ENCODE measurements at regions not wholly inside any gene's neighbourhood (a gene's known extent, or its start where the extent isn't known, plus 50 kb on each side); places are given as distances from the start of the nearest gene placed in this dataset.
"Not testable (repeated sequence)": the region's sequence is repeated elsewhere in the genome, so short reads cannot be mapped to it uniquely, and the experiment has no call there.

- H3K27me3 ChIP-seq = no peaks in the 10 kb centered on the region
- no peak overlapping the region for H3K4me3 ChIP-seq
- no peaks in the 10 kb centered on the region for H3K4me1 ChIP-seq
- DNase-seq = no peak
- no peaks in the 10 kb centered on the region for H3K9me3 ChIP-seq
- no peaks in the 10 kb centered on the region for H3K36me3 ChIP-seq
- H3K27ac ChIP-seq = no peak overlapping the region
- TF ChIP-seq, protein P1, sequence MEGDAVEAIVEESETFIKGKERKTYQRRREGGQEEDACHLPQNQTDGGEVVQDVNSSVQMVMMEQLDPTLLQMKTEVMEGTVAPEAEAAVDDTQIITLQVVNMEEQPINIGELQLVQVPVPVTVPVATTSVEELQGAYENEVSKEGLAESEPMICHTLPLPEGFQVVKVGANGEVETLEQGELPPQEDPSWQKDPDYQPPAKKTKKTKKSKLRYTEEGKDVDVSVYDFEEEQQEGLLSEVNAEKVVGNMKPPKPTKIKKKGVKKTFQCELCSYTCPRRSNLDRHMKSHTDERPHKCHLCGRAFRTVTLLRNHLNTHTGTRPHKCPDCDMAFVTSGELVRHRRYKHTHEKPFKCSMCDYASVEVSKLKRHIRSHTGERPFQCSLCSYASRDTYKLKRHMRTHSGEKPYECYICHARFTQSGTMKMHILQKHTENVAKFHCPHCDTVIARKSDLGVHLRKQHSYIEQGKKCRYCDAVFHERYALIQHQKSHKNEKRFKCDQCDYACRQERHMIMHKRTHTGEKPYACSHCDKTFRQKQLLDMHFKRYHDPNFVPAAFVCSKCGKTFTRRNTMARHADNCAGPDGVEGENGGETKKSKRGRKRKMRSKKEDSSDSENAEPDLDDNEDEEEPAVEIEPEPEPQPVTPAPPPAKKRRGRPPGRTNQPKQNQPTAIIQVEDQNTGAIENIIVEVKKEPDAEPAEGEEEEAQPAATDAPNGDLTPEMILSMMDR (IDR thresholded peaks at IDR 0.05) = no peak
- TF ChIP-seq POLR2A (IDR thresholded peaks at IDR 0.05) = no peak
Observed at GRCh38 chr12:89827592-89827991, 119.0 kb upstream of the ATP2B1 start.

DNA sequence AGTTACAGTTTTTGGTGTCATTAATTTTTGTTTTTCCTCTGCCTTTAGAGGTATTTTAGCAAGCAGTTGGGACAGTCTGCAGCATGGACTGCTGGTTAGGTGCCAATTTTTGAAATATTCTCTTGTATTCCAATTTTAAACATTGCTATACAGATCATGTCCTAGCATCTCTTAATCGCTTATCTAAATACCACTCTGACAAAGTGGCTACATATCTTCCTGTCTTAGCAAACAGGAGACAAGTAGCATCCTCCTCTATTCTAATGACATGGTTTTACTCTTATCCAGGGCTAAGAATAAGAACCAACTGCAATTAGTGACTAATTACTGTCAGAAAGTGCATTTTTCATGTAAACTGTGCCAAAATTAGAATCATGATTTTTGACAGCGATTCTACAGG, 117.8 kb upstream of the ATP2B1 start:
- Histone ChIP-seq H3K4me1 (no peaks in the 10 kb centered on the region), H3K4me3 (no peak overlapping the region), H3K27me3 (no peaks in the 10 kb centered on the region), H3K27ac (no peak overlapping the region), H3K9me3 (no peaks in the 10 kb centered on the region), H3K36me3 (no peaks in the 10 kb centered on the region)
- TF ChIP-seq POLR2A (IDR thresholded peaks at IDR 0.05) = no peak
- TF ChIP-seq, protein P1 (IDR thresholded peaks at IDR 0.05) = no peak
- DNase-seq = no peak

GRCh38 chr12:89825591-89826449, 117.2 kb upstream of the ATP2B1 start:
- H3K27ac ChIP-seq = no peak overlapping the region
- H3K36me3 ChIP-seq = no peaks in the 10 kb centered on the region
- H3K4me1 ChIP-seq = no peaks in the 10 kb centered on the region
- H3K4me3 ChIP-seq = no peak overlapping the region
- no peaks in the 10 kb centered on the region for H3K9me3 ChIP-seq
- no peaks in the 10 kb centered on the region for H3K27me3 ChIP-seq
- TF ChIP-seq POLR2A (IDR thresholded peaks at IDR 0.05) = no peak
- TF ChIP-seq, protein P1 (IDR thresholded peaks at IDR 0.05) = no peak
- no peak for DNase-seq

- no peak overlapping the region for H3K27ac ChIP-seq
- H3K4me3 ChIP-seq = no peak overlapping the region
- H3K4me1 ChIP-seq = no peaks in the 10 kb centered on the region
- TF ChIP-seq POLR2A (IDR thresholded peaks at IDR 0.05) = no peak
- TF ChIP-seq, protein P1 (IDR thresholded peaks at IDR 0.05) = no peak
- H3K9me3 ChIP-seq = no peaks in the 10 kb centered on the region
- no peaks in the 10 kb centered on the region for H3K36me3 ChIP-seq
- no peaks in the 10 kb centered on the region for H3K27me3 ChIP-seq
- DNase-seq = no peak
Observed at GRCh38 chr12:89824822-89825221, 116.2 kb upstream of the ATP2B1 start.

GRCh38 chr12:89822992-89823391, 114.4 kb upstream of the ATP2B1 start:
- H3K27me3 ChIP-seq, H3K36me3 ChIP-seq, DNase-seq, H3K27ac ChIP-seq, H3K4me1 ChIP-seq, H3K9me3 ChIP-seq, H3K4me3 ChIP-seq: not testable (repeated sequence)

GRCh38 chr12:89821896-89822295, 113.3 kb upstream of the ATP2B1 start:
- Histone ChIP-seq H3K4me3 (no peak overlapping the region), H3K27me3 (no peaks in the 10 kb centered on the region), H3K36me3 (no peaks in the 10 kb centered on the region), H3K4me1 (no peaks in the 10 kb centered on the region), H3K9me3 (no peaks in the 10 kb centered on the region), H3K27ac (no peak overlapping the region)
- no peak for TF ChIP-seq POLR2A (IDR thresholded peaks at IDR 0.05)
- TF ChIP-seq, protein P1 (IDR thresholded peaks at IDR 0.05) = no peak
- DNase-seq = no peak
